Tibial nerve (tissue), 4 donors: ENCODE measurements at regions not wholly inside any gene's neighbourhood (a gene's known extent, or its start where the extent isn't known, plus 50 kb on each side); places are given as distances from the start of the nearest gene placed in this dataset.

ENCODE experiments used
- EP300 ChIP-seq, 2 donors: sonication (generic); formaldehyde crosslinking; IDR thresholded peaks; one replicate each; pipeline ENCODE4 v1.6.1; 2017; ENCODE audit warnings: antibody characterized with exemption in 2 of 2, mild to moderate bottlenecking in 1 of 2
- TF ChIP-seq, protein P1 (sequence below), 5 experiments: fragments of 200-600 bp in 3 of 5; fragments of 450-650 bp in 2 of 5; sonication (generic) in 3 of 5; IDR thresholded peaks; one replicate each; pipeline ENCODE4 v1.5.1; 2016 to 2019; ENCODE audit warnings: antibody characterized with exemption in 5 of 5, mild to moderate bottlenecking in 3 of 5, moderate library complexity in 2 of 5

DNA sequence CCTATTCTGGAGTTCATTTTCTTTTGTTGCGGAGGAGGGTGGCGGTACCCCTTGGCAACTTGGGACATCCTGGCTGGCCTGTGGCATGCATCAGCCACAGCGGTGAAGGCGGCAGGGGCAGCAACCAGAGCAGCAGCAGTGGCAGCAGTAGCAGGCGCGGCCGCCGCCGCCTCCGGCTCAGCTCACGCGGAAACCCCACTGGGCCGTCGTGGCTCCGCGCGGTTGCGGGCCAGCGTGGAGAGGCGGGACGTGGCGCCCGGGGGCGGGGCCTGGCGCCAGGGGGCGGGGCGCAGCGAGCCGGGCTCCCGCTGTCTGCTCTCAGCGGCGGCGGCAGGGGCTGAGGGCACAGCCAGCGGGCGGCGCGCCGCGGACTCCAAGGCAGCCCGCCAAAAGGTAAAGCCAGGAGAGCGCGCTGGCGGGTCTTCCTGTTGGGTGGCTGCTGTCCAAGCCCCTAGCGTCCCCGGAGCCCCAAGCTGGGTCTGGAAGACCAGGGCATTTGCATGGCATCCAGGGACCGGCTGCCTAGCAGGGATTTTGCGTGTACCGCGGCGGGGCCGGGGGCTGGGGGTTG is 334.4 kb upstream of the THRB start:
- TF ChIP-seq EP300 (IDR thresholded peaks at IDR 0.05) = no peak
- TF ChIP-seq, protein P1, sequence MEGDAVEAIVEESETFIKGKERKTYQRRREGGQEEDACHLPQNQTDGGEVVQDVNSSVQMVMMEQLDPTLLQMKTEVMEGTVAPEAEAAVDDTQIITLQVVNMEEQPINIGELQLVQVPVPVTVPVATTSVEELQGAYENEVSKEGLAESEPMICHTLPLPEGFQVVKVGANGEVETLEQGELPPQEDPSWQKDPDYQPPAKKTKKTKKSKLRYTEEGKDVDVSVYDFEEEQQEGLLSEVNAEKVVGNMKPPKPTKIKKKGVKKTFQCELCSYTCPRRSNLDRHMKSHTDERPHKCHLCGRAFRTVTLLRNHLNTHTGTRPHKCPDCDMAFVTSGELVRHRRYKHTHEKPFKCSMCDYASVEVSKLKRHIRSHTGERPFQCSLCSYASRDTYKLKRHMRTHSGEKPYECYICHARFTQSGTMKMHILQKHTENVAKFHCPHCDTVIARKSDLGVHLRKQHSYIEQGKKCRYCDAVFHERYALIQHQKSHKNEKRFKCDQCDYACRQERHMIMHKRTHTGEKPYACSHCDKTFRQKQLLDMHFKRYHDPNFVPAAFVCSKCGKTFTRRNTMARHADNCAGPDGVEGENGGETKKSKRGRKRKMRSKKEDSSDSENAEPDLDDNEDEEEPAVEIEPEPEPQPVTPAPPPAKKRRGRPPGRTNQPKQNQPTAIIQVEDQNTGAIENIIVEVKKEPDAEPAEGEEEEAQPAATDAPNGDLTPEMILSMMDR (IDR thresholded peaks at IDR 0.05) = no peak
